Brain microvascular endothelial cell (primary cell): ENCODE measurements at regions not wholly inside any gene's neighbourhood (a gene's known extent, or its start where the extent isn't known, plus 50 kb on each side); places are given as distances from the start of the nearest gene placed in this dataset.

Source experiments
- DNase-seq: peaks from one replicate; pipeline ENCODE4 v3.0.0-alpha.2; 2020
- H3K27ac ChIP-seq: fragments of 250-450 bp; sonication (Bioruptor Pico); 2 replicates; pipeline ENCODE4 v1.5.1; 2020; ENCODE audit warnings: mild to moderate bottlenecking, moderate library complexity
- H3K27me3 ChIP-seq: fragments of 250-450 bp; sonication (Bioruptor Pico); replicated peaks from 2 replicates; pipeline ENCODE4 v1.5.1; 2020; ENCODE audit warnings: mild to moderate bottlenecking
- H3K36me3 ChIP-seq: fragments of 250-450 bp; sonication (Bioruptor Pico); replicated peaks from 2 replicates; pipeline ENCODE4 v1.5.1; 2020; ENCODE audit warnings: mild to moderate bottlenecking
- H3K4me3 ChIP-seq: 2 replicates; pipeline ENCODE4 v1.5.1; 2011; ENCODE audit warnings: low read depth, mild to moderate bottlenecking, control low read depth, low read length, moderate library complexity
- in situ Hi-C: cut with HindIII; loops from 2 replicates; pipeline ENCODE4 v1.10.0; 2017; ENCODE audit warnings: low sequenced_read_pairs, low pct_ligation_motif_present
- TF ChIP-seq, protein P1 (sequence below): IDR thresholded peaks from 2 replicates; pipeline ENCODE4 v1.5.1; 2011; ENCODE audit warnings: low read depth, mild to moderate bottlenecking, moderate library complexity, low read length, control low read depth, inconsistent platforms; ENCODE audit errors: missing control alignments

DNA sequence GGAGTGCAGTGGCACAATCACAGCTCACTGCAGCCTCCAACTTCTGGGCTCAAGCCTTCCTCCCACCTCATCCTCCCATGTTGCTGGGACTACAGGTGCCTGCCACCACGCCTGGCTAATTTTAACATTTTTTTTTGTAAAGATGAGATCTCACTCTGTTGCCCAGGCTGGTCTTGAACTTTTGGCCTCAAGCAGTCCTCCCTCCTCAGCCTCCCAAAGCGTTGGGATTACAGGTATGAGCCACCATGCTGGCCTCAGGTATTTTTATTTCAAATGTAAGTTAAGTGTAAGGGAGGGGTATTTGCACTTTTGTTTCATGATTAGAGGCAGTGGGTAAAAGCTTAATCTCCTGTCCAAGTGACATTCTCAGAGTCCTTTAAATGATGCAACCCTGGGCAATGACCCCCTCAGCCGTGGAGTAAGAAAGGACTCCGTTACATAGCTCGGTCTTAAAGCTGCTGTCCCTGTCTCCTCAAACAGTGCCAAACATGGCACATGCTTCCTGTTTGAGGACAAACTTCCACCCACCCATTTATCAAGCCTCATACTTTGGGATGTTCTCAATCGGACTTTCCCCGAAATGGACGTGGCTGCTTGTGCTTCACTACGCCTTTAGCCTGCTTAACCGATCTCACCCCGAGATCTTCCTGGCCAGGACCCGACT, 296.1 kb downstream of the BAMBI start:
- H3K27me3 ChIP-seq = no peaks in the 10 kb centered on the region
- H3K36me3 ChIP-seq = no peaks in the 10 kb centered on the region
- TF ChIP-seq, protein P1, sequence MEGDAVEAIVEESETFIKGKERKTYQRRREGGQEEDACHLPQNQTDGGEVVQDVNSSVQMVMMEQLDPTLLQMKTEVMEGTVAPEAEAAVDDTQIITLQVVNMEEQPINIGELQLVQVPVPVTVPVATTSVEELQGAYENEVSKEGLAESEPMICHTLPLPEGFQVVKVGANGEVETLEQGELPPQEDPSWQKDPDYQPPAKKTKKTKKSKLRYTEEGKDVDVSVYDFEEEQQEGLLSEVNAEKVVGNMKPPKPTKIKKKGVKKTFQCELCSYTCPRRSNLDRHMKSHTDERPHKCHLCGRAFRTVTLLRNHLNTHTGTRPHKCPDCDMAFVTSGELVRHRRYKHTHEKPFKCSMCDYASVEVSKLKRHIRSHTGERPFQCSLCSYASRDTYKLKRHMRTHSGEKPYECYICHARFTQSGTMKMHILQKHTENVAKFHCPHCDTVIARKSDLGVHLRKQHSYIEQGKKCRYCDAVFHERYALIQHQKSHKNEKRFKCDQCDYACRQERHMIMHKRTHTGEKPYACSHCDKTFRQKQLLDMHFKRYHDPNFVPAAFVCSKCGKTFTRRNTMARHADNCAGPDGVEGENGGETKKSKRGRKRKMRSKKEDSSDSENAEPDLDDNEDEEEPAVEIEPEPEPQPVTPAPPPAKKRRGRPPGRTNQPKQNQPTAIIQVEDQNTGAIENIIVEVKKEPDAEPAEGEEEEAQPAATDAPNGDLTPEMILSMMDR = no peak
- no peak overlapping the region for H3K27ac ChIP-seq
- in situ Hi-C loops = no loop called here
- H3K4me3 ChIP-seq = no peak overlapping the region
- no peak for DNase-seq

DNA sequence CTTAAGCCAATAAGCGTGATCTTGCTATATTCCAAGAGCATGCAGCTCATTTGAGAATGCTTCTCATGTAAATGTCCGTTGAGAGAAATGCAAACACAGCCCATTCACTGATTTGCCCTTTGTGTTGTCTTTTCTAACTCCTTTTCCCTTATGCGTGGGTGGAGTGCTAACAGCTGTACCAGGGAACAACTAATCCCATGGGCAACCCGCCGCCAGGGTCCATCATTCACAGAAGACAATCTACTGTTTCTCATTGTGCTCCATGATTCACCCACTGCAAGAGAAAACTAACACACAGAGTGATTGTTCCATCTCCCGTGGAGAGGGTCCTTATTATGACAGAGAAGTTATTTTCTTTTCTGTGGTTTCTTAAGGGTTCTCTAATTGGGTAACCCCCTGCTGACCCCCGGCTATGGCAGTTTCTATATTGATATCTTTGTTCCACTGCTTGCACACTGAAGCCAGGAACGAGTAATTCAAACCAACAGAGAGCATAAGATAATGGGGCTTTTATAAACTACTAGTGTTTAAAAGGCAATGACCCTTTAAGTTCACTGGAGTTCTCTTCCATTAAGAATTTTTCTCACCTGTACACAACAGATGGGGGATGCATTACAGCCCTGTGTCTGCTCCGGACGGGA, 298.7 kb downstream of the BAMBI start:
- peak overlapping the region; percentile 71 for H3K27ac ChIP-seq
- TF ChIP-seq, protein P1 = peak; percentile 11
- no peaks in the 10 kb centered on the region for H3K27me3 ChIP-seq
- in situ Hi-C loops = no loop called here
- H3K36me3 ChIP-seq = no peaks in the 10 kb centered on the region
- H3K4me3 ChIP-seq = no peak overlapping the region
- DNase-seq = peak; percentile 89

DNA sequence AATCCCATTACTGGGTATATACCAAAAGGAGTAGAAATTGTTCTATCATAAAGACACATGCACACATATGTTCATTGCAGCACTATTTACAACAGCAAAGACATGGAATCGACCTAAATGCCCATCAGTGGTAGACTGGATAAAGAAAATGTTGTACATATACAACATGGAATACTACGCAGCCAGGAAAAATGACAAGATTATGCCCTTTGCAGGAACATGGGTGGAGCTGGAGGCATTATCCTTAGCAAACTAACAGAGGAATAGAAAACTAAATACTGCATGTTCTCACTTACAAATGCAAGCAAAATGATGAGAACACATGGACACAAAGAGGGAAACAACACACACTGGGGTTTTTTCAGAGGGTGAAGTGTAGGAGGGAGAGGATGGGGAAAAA, 300.2 kb downstream of the BAMBI start:
- TF ChIP-seq, protein P1 = no peak
- no peak overlapping the region for H3K4me3 ChIP-seq
- H3K36me3 ChIP-seq = no peaks in the 10 kb centered on the region
- DNase-seq = no peak
- H3K27ac ChIP-seq = no peak overlapping the region
- H3K27me3 ChIP-seq = no peaks in the 10 kb centered on the region
- in situ Hi-C loops = no loop called here

DNA sequence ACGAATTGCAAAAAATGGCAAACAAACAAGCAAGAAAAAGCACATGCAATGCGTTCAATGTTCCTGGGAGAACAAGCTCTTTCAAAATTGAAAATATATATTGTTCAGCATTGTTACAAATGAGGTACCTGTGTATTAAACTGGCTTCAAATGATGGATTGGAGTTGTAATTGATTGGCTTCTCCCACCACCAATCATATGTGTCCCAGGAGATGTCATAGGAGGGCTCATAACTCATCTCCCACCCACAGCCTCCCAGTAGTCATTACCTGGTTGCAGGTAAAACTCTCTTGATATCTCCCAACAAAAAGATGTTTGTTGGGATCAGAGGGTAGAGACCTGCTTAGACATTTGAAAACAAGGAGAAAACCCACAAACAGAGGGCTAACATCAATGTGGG, 302.9 kb downstream of the BAMBI start:
- no peak overlapping the region for H3K4me3 ChIP-seq
- TF ChIP-seq, protein P1 = no peak
- no peak overlapping the region for H3K27ac ChIP-seq
- H3K27me3 ChIP-seq = no peaks in the 10 kb centered on the region
- DNase-seq = no peak
- in situ Hi-C loops = no loop called here
- H3K36me3 ChIP-seq = no peaks in the 10 kb centered on the region

DNA sequence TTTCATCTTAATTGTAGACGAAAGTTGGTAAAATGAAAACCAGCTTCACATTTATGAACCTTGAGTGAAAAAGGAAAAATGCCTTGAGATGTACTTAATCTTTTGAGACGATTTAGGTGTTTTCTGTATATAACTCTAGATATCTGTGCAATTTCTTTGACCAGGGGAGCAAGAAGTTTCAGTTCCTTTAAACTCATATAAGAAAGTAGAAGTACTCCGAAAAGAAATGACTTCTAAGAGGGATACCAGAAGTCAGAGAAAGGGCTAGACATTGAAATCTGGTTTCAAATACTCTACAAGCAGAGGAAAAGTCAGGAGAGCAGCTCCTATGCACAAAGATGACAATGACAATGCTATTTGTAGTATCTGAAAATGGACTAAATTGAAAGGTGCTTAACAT, 303.7 kb downstream of the BAMBI start:
- H3K36me3 ChIP-seq = no peaks in the 10 kb centered on the region
- TF ChIP-seq, protein P1 = no peak
- H3K27ac ChIP-seq = no peak overlapping the region
- H3K27me3 ChIP-seq = no peaks in the 10 kb centered on the region
- H3K4me3 ChIP-seq = no peak overlapping the region
- no peak for DNase-seq
- in situ Hi-C loops = no loop called here
